ENCODE measurements at regions not wholly inside any gene's neighbourhood (a gene's known extent, or its start where the extent isn't known, plus 50 kb on each side); places are given as distances from the start of the nearest gene placed in this dataset.

DNA sequence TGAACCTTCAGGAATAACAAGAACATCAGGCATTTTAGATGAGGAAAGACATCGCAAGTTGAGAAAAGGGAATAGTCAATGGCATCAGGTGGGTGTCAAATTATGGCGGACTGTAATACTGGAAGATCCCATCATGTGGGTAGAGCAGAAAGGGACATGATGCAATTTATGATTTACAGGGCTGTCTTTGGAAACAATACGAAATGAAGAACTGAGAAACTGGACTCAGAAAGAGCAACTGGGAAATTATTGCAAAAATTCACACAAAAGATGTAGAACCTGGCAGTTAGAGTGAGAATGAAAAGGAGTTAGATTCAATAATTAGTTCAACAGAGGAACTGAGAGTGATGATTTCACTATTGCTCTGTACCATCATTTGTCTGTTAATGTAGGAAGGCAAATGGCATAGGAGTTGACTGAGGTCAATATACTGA is 1635.0 kb upstream of the ACVR2A start:
- no peak for TF ChIP-seq CTCF (IDR thresholded peaks at IDR 0.05)
- no peaks in the 10 kb centered on the region for H3K27me3 ChIP-seq
- no peak overlapping the region for H3K4me3 ChIP-seq
- no peaks in the 10 kb centered on the region for H3K36me3 ChIP-seq
- ATAC-seq (no peak), DNase-seq (no peak)
- H3K4me1 ChIP-seq = no peaks in the 10 kb centered on the region
- intact Hi-C loops (cut with DNase I) = no loop called here
- H3K27ac ChIP-seq = no peak overlapping the region
- H3K9me3 ChIP-seq = peaks cover 0 to 8% of the 10 kb centered on the region in 2 donors

- H3K36me3 ChIP-seq = no peaks in the 10 kb centered on the region
- no peak for ATAC-seq
Measured at GRCh38 chr2:146207901-146208300, 1636.9 kb upstream of the ACVR2A start.

GRCh38 chr2:146207417-146207816 is 1637.4 kb upstream of the ACVR2A start:
- DNase-seq (no peak), ATAC-seq (no peak)
- no peaks in the 10 kb centered on the region for H3K36me3 ChIP-seq
- intact Hi-C loops (cut with DNase I) = no loop called here
- no peak overlapping the region for H3K27ac ChIP-seq
- no peaks in the 10 kb centered on the region for H3K4me1 ChIP-seq
- no peak overlapping the region for H3K4me3 ChIP-seq
- H3K9me3 ChIP-seq = peaks cover 0 to 5% of the 10 kb centered on the region in 2 donors
- H3K27me3 ChIP-seq = no peaks in the 10 kb centered on the region
- no peak for TF ChIP-seq CTCF (IDR thresholded peaks at IDR 0.05)

More at GRCh38 chr2:146207901-146208300, 1636.9 kb upstream of the ACVR2A start:
- no peaks in the 10 kb centered on the region for H3K27me3 ChIP-seq
- H3K27ac ChIP-seq = no peak overlapping the region
- H3K4me3 ChIP-seq = no peak overlapping the region
- peaks cover 0 to 5% of the 10 kb centered on the region in 2 donors for H3K9me3 ChIP-seq
- no peak for DNase-seq
- intact Hi-C loops (cut with DNase I) = no loop called here
- no peaks in the 10 kb centered on the region for H3K4me1 ChIP-seq
- no peak for TF ChIP-seq CTCF (IDR thresholded peaks at IDR 0.05)

- no peak for ATAC-seq
- no peak overlapping the region for H3K27ac ChIP-seq
- H3K4me1 ChIP-seq = no peaks in the 10 kb centered on the region
- DNase-seq = no peak
- TF ChIP-seq CTCF (IDR thresholded peaks at IDR 0.05) = no peak
- intact Hi-C loops (cut with DNase I) = no loop called here
- H3K36me3 ChIP-seq = no peaks in the 10 kb centered on the region
- H3K4me3 ChIP-seq = no peak overlapping the region
- no peaks in the 10 kb centered on the region for H3K27me3 ChIP-seq
- H3K9me3 ChIP-seq = no peaks in the 10 kb centered on the region
Measured at GRCh38 chr2:146203064-146203624, 1641.7 kb upstream of the ACVR2A start.

GRCh38 chr2:146193619-146194018 is 1651.2 kb upstream of the ACVR2A start:
- intact Hi-C loops (cut with DNase I) = no loop called here
- DNase-seq (no peak), ATAC-seq (no peak)
- Histone ChIP-seq H3K9me3 (no peaks in the 10 kb centered on the region), H3K4me1 (no peaks in the 10 kb centered on the region), H3K27ac (no peak overlapping the region), H3K27me3 (no peaks in the 10 kb centered on the region), H3K36me3 (no peaks in the 10 kb centered on the region), H3K4me3 (no peak overlapping the region)
- TF ChIP-seq CTCF (IDR thresholded peaks at IDR 0.05) = no peak

Measured in left lung (tissue), 4 donors.